HL-60 (cell line): ENCODE measurements at regions not wholly inside any gene's neighbourhood (a gene's known extent, or its start where the extent isn't known, plus 50 kb on each side); places are given as distances from the start of the nearest gene placed in this dataset.
A peak's percentile ranks its signal among the peaks of the same experiment; 100 is the strongest.

Source experiments
- DNase-seq, 2 experiments: peaks; one replicate each; pipeline ENCODE4 v3.0.0-alpha.2; 2010 to 2020; ENCODE audit warnings: low read depth in 1 of 2, low spot score in 1 of 2
- H3K27ac ChIP-seq: fragments of 250-450 bp; sonication (Bioruptor Pico); replicated peaks from 2 replicates; pipeline ENCODE4 v1.5.1; 2020; ENCODE audit warnings: mild to moderate bottlenecking, moderate library complexity
- H3K27me3 ChIP-seq: fragments of 250-450 bp; sonication (Bioruptor Pico); 2 replicates; pipeline ENCODE4 v1.5.1; 2021; ENCODE audit warnings: mild to moderate bottlenecking, moderate library complexity; ENCODE audit not compliant: insufficient read depth, poor library complexity, severe bottlenecking
- H3K4me3 ChIP-seq: replicated peaks from 2 replicates; pipeline ENCODE4 v1.5.1; 2011; ENCODE audit warnings: mild to moderate bottlenecking, control low read depth, low read length; ENCODE audit not compliant: insufficient read depth
- GABPA ChIP-seq: IDR thresholded peaks from 2 replicates; pipeline ENCODE4 v1.6.1; 2012; ENCODE audit warnings: low read depth
- POLR2AphosphoS5 ChIP-seq: IDR thresholded peaks from 2 replicates; pipeline ENCODE4 v1.6.1; 2012; ENCODE audit warnings: low read depth
- SPI1 ChIP-seq: IDR thresholded peaks from 2 replicates; pipeline ENCODE4 v1.6.1; 2012; ENCODE audit warnings: low read depth, mild to moderate bottlenecking, borderline replicate concordance
- TF ChIP-seq, protein P1 (sequence below): IDR thresholded peaks from 2 replicates; pipeline ENCODE4 v1.6.1; 2012; ENCODE audit warnings: low read depth; ENCODE audit not compliant: insufficient replicate concordance
- TF ChIP-seq, protein P2 (sequence below): IDR thresholded peaks from one replicate; pipeline ENCODE4 v1.5.1; 2011; ENCODE audit warnings: low read length, control low read depth, inconsistent platforms; ENCODE audit not compliant: insufficient read depth

DNA sequence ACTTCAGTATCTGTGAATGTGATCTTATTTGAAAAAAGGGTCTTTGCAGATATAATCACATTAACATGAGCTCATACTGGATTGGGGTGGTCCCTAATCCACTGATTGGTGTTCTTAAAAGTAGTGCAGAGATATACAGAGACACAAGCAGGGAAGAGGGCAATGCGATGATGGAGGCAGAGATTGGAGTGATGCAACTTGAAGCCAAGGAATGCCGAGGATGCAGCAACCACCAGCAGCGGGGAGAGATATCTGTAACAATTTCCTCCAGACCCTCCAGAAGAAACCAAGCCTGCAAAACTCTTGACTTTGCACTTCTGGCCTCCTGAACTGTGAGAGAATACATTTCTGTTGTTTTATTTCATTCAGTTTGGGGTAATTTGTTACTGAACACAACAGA lies 171.0 kb upstream of the MBNL1 start:
- H3K27ac ChIP-seq: no peak overlapping the region
- no peak for DNase-seq
- no peak overlapping the region for H3K4me3 ChIP-seq
- TF ChIP-seq SPI1: no peak
- no peaks in the 10 kb centered on the region for H3K27me3 ChIP-seq

DNA sequence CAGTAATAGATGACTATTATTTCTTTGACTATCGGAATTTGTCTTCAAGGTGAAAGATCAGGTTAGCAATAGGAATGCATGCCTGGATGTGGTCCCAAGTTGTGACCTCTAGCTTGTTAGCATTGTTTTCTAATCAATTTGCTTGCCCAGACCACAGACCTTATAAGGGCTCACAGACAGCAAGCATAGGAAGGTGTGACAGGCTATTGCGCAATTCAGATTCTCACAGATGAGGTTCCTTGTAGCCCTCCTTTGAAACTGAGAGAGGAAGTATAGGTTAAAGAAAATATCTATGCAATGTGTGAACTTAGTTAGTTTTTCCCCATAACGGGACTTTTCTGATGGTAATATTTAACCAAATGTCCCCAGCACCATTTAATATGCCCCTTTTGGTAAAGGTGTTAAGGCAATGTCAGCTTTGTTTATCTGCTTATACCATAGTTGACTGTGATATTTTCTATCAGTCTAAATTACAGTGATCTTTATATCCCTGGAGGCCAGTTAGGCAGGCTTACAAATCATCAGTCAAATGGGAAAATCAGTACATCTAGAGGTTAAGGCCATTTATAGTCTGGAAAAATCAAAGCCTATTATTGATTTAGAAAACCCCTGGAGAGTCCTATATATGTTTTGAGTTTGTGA lies 168.1 kb upstream of the MBNL1 start:
- H3K27me3 ChIP-seq: no peaks in the 10 kb centered on the region
- TF ChIP-seq, protein P1, sequence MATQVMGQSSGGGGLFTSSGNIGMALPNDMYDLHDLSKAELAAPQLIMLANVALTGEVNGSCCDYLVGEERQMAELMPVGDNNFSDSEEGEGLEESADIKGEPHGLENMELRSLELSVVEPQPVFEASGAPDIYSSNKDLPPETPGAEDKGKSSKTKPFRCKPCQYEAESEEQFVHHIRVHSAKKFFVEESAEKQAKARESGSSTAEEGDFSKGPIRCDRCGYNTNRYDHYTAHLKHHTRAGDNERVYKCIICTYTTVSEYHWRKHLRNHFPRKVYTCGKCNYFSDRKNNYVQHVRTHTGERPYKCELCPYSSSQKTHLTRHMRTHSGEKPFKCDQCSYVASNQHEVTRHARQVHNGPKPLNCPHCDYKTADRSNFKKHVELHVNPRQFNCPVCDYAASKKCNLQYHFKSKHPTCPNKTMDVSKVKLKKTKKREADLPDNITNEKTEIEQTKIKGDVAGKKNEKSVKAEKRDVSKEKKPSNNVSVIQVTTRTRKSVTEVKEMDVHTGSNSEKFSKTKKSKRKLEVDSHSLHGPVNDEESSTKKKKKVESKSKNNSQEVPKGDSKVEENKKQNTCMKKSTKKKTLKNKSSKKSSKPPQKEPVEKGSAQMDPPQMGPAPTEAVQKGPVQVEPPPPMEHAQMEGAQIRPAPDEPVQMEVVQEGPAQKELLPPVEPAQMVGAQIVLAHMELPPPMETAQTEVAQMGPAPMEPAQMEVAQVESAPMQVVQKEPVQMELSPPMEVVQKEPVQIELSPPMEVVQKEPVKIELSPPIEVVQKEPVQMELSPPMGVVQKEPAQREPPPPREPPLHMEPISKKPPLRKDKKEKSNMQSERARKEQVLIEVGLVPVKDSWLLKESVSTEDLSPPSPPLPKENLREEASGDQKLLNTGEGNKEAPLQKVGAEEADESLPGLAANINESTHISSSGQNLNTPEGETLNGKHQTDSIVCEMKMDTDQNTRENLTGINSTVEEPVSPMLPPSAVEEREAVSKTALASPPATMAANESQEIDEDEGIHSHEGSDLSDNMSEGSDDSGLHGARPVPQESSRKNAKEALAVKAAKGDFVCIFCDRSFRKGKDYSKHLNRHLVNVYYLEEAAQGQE: no peak
- TF ChIP-seq POLR2AphosphoS5: no peak
- TF ChIP-seq GABPA: no peak
- TF ChIP-seq, protein P2, sequence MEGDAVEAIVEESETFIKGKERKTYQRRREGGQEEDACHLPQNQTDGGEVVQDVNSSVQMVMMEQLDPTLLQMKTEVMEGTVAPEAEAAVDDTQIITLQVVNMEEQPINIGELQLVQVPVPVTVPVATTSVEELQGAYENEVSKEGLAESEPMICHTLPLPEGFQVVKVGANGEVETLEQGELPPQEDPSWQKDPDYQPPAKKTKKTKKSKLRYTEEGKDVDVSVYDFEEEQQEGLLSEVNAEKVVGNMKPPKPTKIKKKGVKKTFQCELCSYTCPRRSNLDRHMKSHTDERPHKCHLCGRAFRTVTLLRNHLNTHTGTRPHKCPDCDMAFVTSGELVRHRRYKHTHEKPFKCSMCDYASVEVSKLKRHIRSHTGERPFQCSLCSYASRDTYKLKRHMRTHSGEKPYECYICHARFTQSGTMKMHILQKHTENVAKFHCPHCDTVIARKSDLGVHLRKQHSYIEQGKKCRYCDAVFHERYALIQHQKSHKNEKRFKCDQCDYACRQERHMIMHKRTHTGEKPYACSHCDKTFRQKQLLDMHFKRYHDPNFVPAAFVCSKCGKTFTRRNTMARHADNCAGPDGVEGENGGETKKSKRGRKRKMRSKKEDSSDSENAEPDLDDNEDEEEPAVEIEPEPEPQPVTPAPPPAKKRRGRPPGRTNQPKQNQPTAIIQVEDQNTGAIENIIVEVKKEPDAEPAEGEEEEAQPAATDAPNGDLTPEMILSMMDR: no peak
- peak; percentile 68; the same call in 1 of the 2 replicates for TF ChIP-seq SPI1
- peak; percentile 68 to 79 for DNase-seq

DNA sequence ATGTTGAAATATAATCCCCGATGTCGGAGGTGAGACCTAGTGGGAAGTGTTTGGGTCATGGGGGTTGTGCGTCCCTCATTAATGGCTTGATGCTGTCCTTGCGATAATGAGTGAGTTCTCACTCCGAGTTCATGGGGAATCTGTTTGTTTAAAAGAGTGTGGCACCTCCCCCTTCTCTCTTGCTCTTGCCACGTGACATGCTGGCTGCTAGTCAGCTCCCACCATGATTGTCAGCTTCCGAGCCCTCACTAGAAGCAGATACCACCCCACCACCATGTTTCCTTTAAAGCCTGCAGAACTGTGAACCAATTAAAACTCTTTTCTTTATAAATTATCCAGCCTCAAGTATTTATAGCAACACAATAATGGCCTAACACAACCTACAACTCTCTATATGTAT lies 166.3 kb upstream of the MBNL1 start:
- Histone ChIP-seq H3K27me3 (no peaks in the 10 kb centered on the region), H3K4me3 (no peak overlapping the region), H3K27ac (no peak overlapping the region)
- DNase-seq: no peak
- TF ChIP-seq, protein P1: no peak
- TF ChIP-seq SPI1 (no peak), POLR2AphosphoS5 (no peak)
- TF ChIP-seq, protein P2: no peak

More for the DNA sequence above, 168.1 kb upstream of the MBNL1 start:
- no peak overlapping the region for H3K27ac ChIP-seq
- no peak overlapping the region for H3K4me3 ChIP-seq

DNA sequence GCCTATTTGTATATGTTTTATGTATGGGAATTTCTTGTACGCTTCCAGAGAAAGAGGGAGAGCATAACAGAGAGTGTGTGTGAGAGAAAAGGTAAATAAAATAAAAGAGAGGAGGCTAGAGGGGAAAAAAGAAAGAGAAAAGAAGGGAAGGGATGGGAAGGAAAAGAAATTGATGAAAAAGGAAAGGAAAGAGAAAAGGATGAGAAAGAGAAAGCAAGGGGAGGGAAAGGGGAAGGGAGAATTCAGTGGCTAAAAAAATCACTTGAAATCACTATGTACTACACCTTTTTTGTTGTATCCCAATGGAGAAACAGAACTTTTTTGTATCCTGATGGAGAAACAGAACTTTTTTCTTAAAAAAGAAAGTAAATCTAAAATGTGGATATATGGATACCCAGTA lies 165.5 kb upstream of the MBNL1 start:
- H3K27me3 ChIP-seq: no peaks in the 10 kb centered on the region
- no peak for DNase-seq
- H3K4me3 ChIP-seq: no peak overlapping the region
- no peak overlapping the region for H3K27ac ChIP-seq
- TF ChIP-seq, protein P1: no peak
- TF ChIP-seq POLR2AphosphoS5 (no peak), SPI1 (no peak), GABPA (no peak)
- TF ChIP-seq, protein P2: no peak
